Amniotic stem cell (primary cell): ENCODE measurements at regions not wholly inside any gene's neighbourhood (a gene's known extent, or its start where the extent isn't known, plus 50 kb on each side); places are given as distances from the start of the nearest gene placed in this dataset.
"Not testable (repeated sequence)": the region's sequence is repeated elsewhere in the genome, so short reads cannot be mapped to it uniquely, and the experiment has no call there.

Source experiments
- DNase-seq: peaks from one replicate; lab custom pipeline; 2025; lab: John Stamatoyannopoulos, UW

- no peak for DNase-seq
Measured at GRCh38 chr7:84941936-84942335, 244.9 kb downstream of the SEMA3D start.

GRCh38 chr7:84941291-84941690 lies 245.6 kb downstream of the SEMA3D start:
- no peak for DNase-seq

- DNase-seq = no peak
Measured at GRCh38 chr7:84939888-84940287, 247.0 kb downstream of the SEMA3D start.

- no peak for DNase-seq
Measured at GRCh38 chr7:84939442-84939841, 247.4 kb downstream of the SEMA3D start.

GRCh38 chr7:84924353-84924752 lies 262.5 kb downstream of the SEMA3D start:
- DNase-seq = no peak

- no peak for DNase-seq
Measured at GRCh38 chr7:84923348-84923747, 263.5 kb downstream of the SEMA3D start.

- DNase-seq = no peak
Measured at GRCh38 chr7:84921154-84921553, 265.7 kb downstream of the SEMA3D start.

GRCh38 chr7:84916973-84917372 lies 269.9 kb downstream of the SEMA3D start:
- not testable (repeated sequence) for DNase-seq

- no peak for DNase-seq
Measured at GRCh38 chr7:84916161-84916560, 270.7 kb downstream of the SEMA3D start.

- DNase-seq = no peak
Measured at GRCh38 chr7:84914598-84914997, 272.3 kb downstream of the SEMA3D start.

GRCh38 chr7:84913731-84914130 lies 273.1 kb downstream of the SEMA3D start:
- DNase-seq = no peak

GRCh38 chr7:84912993-84913635 lies 273.7 kb downstream of the SEMA3D start:
- DNase-seq = no peak

- DNase-seq = no peak
Measured at GRCh38 chr7:84912537-84912936, 274.3 kb downstream of the SEMA3D start.

GRCh38 chr7:84912018-84912417 lies 274.8 kb downstream of the SEMA3D start:
- no peak for DNase-seq

GRCh38 chr7:84911077-84911476 lies 275.8 kb downstream of the SEMA3D start:
- DNase-seq = no peak

- DNase-seq = not testable (repeated sequence)
Measured at GRCh38 chr7:84910322-84910721, 276.5 kb downstream of the SEMA3D start.

- DNase-seq = no peak
Measured at GRCh38 chr7:84908196-84908793, 278.6 kb downstream of the SEMA3D start.

GRCh38 chr7:84906889-84907288 lies 280.0 kb downstream of the SEMA3D start:
- no peak for DNase-seq

- no peak for DNase-seq
Measured at GRCh38 chr7:84904561-84904960, 282.3 kb downstream of the SEMA3D start.

GRCh38 chr7:84901366-84901765 lies 285.5 kb downstream of the SEMA3D start:
- DNase-seq = no peak

GRCh38 chr7:84900215-84900614 lies 286.6 kb downstream of the SEMA3D start:
- no peak for DNase-seq

- DNase-seq = no peak
Measured at GRCh38 chr7:84895563-84895962, 291.3 kb downstream of the SEMA3D start.

GRCh38 chr7:84883570-84883969 lies 303.3 kb downstream of the SEMA3D start:
- DNase-seq = not testable (repeated sequence)
